ENCODE measurements at regions not wholly inside any gene's neighbourhood (a gene's known extent, or its start where the extent isn't known, plus 50 kb on each side); places are given as distances from the start of the nearest gene placed in this dataset.

- TF ChIP-seq NANOG (IDR thresholded peaks at IDR 0.05; ENCODE audit: insufficient read depth, low read depth, low read length, poor library complexity, severe bottlenecking) (no peak), JUND (IDR thresholded peaks at IDR 0.05; ENCODE audit: low read length) (no peak), POLR2AphosphoS5 (IDR thresholded peaks at IDR 0.05; ENCODE audit: low read depth, low read length) (no peak), RBBP5 (IDR thresholded peaks at IDR 0.05; ENCODE audit: borderline replicate concordance, low read depth, low read length) (no peak), RNF2 (IDR thresholded peaks at IDR 0.05; ENCODE audit: borderline replicate concordance, low read depth, low read length, missing control alignments, poor library complexity, severe bottlenecking) (no peak)
These were observed 55.5 kb upstream of the SGK1 start (continued) for GRCh38 chr6:134373282-134373922.
